Mononuclear cell (primary cell): ENCODE measurements at regions not wholly inside any gene's neighbourhood (a gene's known extent, or its start where the extent isn't known, plus 50 kb on each side); places are given as distances from the start of the nearest gene placed in this dataset.

Experiments used
- H3K27me3 ChIP-seq: 2 replicates; pipeline ENCODE4 v1.6.0; 2011; ENCODE audit warnings: low read length, control low read depth; ENCODE audit not compliant: insufficient read depth
- H3K4me1 ChIP-seq: 2 replicates; pipeline ENCODE4 v1.5.1; 2011; ENCODE audit warnings: mild to moderate bottlenecking, low read length, control low read depth; ENCODE audit not compliant: insufficient read depth
- H3K4me3 ChIP-seq: 2 replicates; pipeline ENCODE4 v1.5.1; 2011; ENCODE audit warnings: mild to moderate bottlenecking, low read length, moderate library complexity
- H3K9me3 ChIP-seq: 2 replicates; pipeline ENCODE4 v1.5.1; 2011; ENCODE audit warnings: low read depth, mild to moderate bottlenecking, control low read depth, low read length

DNA sequence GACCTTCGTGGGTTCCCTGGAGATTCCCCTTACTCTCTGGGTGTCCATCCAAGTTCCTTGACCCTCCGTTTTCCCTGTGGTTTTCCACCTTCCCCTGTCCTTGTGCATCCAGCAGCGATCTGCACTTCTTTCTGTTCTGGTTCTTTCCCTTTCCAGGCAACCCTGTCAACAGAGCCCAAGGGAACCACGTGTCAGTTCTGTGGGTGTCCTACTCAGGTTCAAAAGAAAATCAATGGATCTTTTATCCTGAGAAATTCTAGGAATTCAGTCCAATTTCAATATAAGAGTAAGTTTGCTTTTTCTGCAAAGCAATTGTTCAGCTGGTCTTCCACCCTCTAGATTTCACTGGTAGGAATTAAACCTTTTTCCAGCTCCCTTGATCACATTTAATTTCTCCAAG is 1394.8 kb upstream of the SLC10A2 start:
- Histone ChIP-seq H3K4me1 (no peaks in the 10 kb centered on the region), H3K4me3 (no peak overlapping the region), H3K27me3 (no peaks in the 10 kb centered on the region), H3K9me3 (peaks cover 4% of the 10 kb centered on the region)

DNA sequence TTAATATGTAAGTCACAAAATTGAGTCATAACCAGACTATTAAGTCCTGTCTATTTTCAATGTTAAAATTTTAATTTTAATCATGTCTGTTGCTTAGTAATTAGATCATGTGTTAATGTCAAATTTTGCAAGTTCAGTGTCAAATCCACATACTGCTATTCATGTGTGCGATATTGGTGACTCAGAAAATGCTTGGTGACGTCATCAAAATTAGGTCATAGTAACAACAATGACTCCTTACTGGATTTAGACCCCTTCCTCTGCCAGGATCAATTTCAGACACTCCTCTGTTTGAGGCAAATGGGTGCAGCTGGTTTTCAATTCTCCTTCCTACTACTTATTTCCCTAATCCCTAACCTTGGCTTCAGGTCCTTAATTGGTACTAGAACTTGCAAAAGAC is 1394.3 kb upstream of the SLC10A2 start:
- Histone ChIP-seq H3K4me3 (no peak overlapping the region), H3K9me3 (peaks cover 4% of the 10 kb centered on the region), H3K27me3 (no peaks in the 10 kb centered on the region), H3K4me1 (no peaks in the 10 kb centered on the region)

DNA sequence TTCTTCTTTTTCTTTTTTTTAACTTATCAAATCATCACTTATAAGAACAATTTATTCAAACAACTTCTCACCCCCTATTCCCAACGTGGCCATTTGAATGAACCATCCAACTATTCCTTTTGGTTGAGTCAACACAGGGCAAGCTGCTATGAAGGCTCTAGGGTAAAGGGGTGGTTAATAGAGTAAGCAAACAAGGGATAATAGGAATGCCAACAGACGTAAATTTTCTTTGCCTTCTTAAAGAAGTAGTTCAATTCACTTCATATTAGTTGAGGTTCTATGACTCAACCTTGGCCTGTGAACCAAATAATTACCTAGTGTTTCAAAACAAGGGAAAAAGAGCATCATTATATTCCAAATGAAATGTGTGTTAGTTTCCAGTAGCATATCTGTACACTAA is 1383.8 kb upstream of the SLC10A2 start:
- no peak overlapping the region for H3K4me3 ChIP-seq
- H3K4me1 ChIP-seq: no peaks in the 10 kb centered on the region
- no peaks in the 10 kb centered on the region for H3K9me3 ChIP-seq
- no peaks in the 10 kb centered on the region for H3K27me3 ChIP-seq

DNA sequence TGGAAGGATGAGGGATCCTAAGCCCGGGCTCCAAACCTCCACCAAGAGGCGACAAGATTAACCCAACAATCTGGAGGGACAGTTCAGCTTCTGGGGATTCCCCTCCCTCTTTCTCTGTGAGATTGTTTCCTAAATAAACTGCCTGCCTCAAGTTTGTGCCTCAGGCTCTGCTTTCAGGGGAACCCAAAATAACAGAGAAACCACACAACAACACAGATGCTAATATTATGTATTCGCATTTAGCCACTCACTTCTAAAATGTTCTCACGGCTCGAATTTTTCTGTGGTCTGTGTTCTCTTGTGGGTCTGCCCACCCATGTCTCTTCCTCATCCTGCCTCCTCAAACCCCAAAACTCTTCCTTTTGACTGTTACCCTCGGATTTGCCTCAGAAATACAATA is 1381.1 kb upstream of the SLC10A2 start:
- H3K4me3 ChIP-seq: no peak overlapping the region
- no peaks in the 10 kb centered on the region for H3K27me3 ChIP-seq
- no peaks in the 10 kb centered on the region for H3K4me1 ChIP-seq
- H3K9me3 ChIP-seq: no peaks in the 10 kb centered on the region

DNA sequence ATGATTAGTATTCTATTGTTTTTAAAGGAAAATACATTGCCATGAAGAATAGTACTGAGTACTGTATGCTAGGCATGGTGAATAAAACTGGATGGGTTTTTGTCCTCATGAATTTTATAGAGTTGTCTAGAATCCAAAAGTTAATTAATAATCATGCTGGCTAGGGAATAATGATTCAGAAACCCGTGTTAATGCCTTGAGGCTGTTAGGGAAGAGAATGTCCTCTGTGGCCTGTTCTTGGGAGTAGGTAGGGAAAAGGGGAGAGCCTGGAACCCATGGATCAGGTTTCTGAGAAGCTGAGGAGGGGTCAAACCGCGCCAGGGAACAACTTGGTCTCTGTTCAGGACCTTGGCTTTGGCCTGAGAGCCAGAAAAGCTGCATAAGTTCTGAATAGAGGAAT is 1376.3 kb upstream of the SLC10A2 start:
- no peaks in the 10 kb centered on the region for H3K9me3 ChIP-seq
- no peaks in the 10 kb centered on the region for H3K4me1 ChIP-seq
- H3K27me3 ChIP-seq: no peaks in the 10 kb centered on the region
- H3K4me3 ChIP-seq: no peak overlapping the region

DNA sequence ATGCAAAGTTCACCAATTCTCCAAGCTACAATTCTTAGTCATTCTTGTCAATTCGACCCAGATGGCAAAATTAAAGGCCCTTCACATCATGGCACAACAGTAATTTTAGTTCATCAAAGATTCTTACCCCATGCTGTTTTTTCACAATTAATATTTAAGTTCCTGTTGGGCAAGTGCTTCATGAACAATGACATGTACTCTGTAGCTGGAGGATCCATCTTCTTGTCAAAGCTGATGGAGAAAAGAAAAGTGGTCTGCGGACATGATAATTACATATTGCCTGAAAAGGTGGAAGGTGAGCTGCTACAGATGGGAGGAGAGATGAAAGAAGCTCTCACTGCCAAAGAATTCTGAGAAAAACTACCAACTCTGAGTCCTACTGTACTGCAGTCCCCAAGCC is 1370.3 kb upstream of the SLC10A2 start:
- Histone ChIP-seq H3K4me3 (no peak overlapping the region), H3K27me3 (no peaks in the 10 kb centered on the region), H3K9me3 (no peaks in the 10 kb centered on the region), H3K4me1 (no peaks in the 10 kb centered on the region)

DNA sequence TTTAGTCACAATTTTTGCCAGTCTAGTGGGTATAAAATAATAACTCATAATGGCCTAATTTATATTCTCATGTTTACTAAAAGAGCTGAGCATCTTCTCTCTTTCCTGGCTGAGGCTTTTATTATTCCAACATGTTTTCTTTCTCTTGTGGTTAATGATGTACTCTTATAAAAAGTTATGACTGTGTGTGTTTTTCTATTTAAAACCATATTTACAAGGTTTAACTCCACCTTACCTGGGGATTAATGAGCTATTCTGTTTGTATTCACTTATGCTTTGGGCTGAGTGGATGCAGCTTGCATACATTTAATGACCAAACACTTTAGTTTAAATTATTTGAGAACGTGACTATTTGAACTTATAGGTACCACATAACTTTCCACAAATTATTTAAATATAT is 1365.7 kb upstream of the SLC10A2 start:
- Histone ChIP-seq H3K27me3 (no peaks in the 10 kb centered on the region), H3K4me3 (no peak overlapping the region), H3K9me3 (no peaks in the 10 kb centered on the region), H3K4me1 (no peaks in the 10 kb centered on the region)

DNA sequence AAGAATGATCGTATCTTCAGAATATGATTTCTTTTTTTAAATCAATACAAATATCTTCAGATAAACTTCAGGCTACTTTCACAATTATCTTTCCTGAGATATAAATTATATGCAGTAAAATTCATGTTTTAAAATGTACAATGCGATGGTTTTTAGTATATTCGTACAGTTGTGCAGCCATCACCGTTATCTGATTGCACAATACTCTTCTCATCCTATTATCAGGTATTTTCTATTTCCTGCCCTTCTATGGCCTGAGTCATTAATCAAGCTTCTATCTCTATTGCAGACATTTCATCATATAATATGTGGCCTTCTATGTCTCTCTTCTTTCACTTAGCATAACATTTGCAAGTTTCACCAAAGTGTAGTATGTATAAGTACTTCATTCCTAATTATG is 1360.2 kb upstream of the SLC10A2 start:
- Histone ChIP-seq H3K4me1 (no peaks in the 10 kb centered on the region), H3K4me3 (no peak overlapping the region), H3K9me3 (no peaks in the 10 kb centered on the region)

DNA sequence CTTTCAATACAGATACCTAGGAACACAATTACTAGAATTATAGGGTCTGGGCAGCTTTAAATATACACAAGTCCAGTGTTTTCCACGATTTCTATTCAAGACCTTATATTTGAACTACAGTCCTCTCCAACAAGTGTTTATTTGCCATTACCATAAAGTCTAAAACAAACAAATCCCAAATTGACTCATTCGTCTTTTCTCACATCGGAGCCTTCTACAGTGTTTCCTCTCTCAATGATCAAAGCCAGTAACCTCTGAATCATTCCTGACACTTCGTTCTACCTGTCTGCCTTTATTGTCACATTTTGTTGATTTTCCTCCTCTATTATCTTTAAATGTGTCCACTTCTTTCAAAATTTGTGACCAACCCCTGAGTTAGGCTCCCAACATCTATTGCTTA is 1356.5 kb upstream of the SLC10A2 start:
- H3K9me3 ChIP-seq: no peaks in the 10 kb centered on the region
- H3K4me3 ChIP-seq: no peak overlapping the region
- H3K4me1 ChIP-seq: no peaks in the 10 kb centered on the region
- no peaks in the 10 kb centered on the region for H3K27me3 ChIP-seq

More for the DNA sequence above, 1360.2 kb upstream of the SLC10A2 start:
- no peaks in the 10 kb centered on the region for H3K27me3 ChIP-seq

DNA sequence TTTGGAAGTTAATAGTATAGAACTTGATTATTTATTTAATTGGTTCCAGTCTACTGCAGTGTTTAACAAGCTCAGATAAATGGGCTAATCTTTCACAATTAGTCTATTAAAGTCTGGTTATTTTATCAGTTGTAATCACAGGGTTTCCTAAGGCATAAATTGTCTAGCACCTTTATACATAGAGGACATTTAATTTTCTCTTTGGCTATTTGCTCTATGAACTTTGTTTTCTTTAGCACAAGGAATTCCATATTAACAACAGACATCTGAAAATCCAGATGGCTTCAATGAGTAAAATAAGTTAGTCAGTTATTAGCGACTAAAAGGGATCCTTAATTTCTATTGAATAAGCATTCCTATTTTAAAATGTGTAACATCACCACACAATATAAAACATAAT is 1350.8 kb upstream of the SLC10A2 start:
- H3K4me3 ChIP-seq: no peak overlapping the region
- H3K4me1 ChIP-seq: no peaks in the 10 kb centered on the region
- no peaks in the 10 kb centered on the region for H3K27me3 ChIP-seq
- no peaks in the 10 kb centered on the region for H3K9me3 ChIP-seq

DNA sequence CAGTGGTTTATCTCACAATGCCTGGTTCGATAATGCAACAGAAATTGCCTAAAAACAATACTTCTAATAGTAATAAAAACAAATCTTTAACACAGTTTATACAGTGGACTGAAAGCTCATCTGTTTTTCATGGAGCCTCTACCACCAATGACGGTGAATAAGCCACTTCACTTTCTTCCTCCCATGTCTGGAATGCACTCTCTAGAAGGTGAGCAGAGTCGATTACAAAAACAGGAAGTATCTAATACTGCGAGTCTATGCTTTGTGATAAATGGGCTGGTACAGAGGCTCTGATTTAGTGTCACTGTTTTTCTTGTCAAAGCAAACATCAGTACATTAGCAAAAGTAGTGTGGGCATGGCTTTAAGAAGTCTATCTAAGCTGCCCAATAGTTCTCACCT is 1348.6 kb upstream of the SLC10A2 start:
- Histone ChIP-seq H3K9me3 (no peaks in the 10 kb centered on the region), H3K27me3 (no peaks in the 10 kb centered on the region), H3K4me3 (no peak overlapping the region), H3K4me1 (no peaks in the 10 kb centered on the region)

DNA sequence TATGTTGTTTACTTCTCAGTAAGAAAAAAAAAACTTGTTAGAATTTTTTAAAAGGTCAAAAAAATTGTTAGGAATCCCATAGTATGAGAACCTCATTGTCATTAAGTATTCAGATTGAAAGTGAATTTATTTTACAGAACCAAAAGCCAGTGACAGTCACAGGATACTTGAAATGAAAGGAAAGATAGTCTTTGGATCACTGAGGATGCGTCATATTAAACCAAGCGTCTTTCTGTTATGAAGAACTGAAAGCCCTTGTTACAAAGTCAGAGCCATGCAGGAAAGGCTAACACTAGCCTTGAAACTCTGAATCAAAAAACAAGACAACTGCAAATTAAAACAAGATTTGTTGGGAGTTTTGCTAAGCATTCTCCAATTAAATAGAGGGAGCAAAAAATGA is 1348.0 kb upstream of the SLC10A2 start:
- no peak overlapping the region for H3K4me3 ChIP-seq
- no peaks in the 10 kb centered on the region for H3K27me3 ChIP-seq
- H3K9me3 ChIP-seq: no peaks in the 10 kb centered on the region
- H3K4me1 ChIP-seq: no peaks in the 10 kb centered on the region

DNA sequence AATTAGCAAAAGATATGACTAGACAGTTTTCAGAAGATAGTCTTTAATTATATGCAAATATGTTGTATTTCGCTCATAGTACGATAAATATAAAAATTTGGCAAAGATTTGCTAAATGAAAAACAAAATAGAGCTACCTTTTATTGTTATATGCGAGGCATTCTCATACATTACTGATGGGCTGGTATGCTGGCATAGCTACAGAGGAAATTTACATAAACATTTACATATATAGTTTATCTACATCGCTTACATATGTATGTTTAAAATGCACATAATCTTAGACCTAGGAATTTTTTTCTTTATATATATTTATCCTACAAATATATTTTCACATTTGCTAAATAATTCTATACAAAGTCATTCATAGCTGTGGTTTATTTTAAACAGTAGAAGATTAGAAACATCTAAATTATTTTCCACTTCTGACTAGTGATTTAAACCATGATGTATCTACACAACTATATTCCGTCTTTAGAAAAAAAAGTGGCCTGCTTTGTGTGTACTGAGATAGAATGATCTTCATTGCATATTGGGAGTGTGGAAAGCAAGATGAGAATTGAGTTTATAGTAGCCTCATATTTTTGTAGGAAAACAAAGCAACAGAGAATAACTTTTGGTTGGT is 1345.0 kb upstream of the SLC10A2 start:
- H3K9me3 ChIP-seq: no peaks in the 10 kb centered on the region
- no peak overlapping the region for H3K4me3 ChIP-seq
- no peaks in the 10 kb centered on the region for H3K27me3 ChIP-seq
- no peaks in the 10 kb centered on the region for H3K4me1 ChIP-seq

DNA sequence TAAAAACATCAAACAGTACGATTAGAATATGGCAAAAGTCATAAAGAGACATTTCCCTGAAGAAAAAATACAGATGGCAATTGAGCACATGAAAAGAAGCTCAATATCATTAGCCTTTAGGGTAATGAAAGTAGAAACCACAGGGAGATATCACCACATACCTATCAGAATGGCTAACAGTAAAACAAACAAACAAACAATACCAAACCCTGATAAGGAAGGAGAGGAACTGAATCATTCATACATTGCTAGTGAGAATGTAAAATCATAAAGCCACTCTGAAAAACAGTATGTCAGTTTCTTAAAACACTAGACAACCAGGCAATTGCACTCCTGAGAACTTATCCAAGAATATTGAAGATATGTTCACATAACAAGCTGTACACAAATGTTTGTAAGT is 1342.5 kb upstream of the SLC10A2 start:
- Histone ChIP-seq H3K27me3 (no peaks in the 10 kb centered on the region), H3K4me1 (no peaks in the 10 kb centered on the region), H3K4me3 (no peak overlapping the region), H3K9me3 (no peaks in the 10 kb centered on the region)

DNA sequence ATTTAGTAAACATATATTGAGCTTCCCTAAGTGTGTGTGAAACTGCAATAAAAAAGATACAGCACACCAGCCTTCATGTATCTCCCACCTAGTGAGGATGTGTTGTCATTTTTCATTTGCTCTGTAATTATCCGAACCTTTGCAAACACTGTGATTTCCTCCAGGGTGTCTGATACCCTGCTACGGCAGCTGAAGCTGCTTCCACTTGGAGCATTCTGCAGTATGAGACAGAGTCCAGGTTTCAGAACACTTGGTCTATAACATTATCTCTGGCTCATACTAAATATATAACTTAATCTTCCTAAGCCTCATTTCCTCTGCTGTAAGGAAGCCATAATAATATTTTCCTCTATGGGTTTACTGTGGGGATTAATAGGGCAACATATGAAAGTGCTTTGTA is 1338.1 kb upstream of the SLC10A2 start:
- no peaks in the 10 kb centered on the region for H3K9me3 ChIP-seq
- no peaks in the 10 kb centered on the region for H3K4me1 ChIP-seq
- no peaks in the 10 kb centered on the region for H3K27me3 ChIP-seq
- H3K4me3 ChIP-seq: no peak overlapping the region

DNA sequence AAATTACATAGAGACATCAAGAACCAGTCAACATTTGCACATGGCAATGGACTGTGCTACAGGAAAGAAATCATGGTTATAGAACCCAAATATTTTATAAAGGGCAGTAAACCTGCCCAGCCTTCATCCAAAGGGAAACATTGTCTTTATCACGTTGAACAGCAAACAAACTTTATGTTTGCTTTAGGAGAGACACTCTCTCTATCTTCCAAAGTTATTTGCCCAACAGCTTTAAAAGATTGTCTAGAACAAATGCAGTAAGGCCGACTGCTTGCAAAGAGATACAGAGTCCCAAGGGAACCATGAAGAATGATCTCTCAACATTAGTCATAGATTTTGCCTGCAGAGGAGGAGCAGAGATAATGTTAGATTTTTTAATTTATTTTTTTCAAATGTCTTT is 1323.5 kb upstream of the SLC10A2 start:
- Histone ChIP-seq H3K4me1 (no peaks in the 10 kb centered on the region), H3K9me3 (no peaks in the 10 kb centered on the region), H3K4me3 (no peak overlapping the region), H3K27me3 (no peaks in the 10 kb centered on the region)
